NCI-H524 (cell line): ENCODE measurements at regions not wholly inside any gene's neighbourhood (a gene's known extent, or its start where the extent isn't known, plus 50 kb on each side); places are given as distances from the start of the nearest gene placed in this dataset.

Experiments used
- DNase-seq, 2 experiments: peaks; one replicate each; lab custom pipeline; 2025; lab: John Stamatoyannopoulos, UW

GRCh38 chr4:177573507-177573906 is 131.3 kb upstream of the AGA start:
- DNase-seq, result no peak

GRCh38 chr4:177574446-177574845 is 132.2 kb upstream of the AGA start:
- no peak for DNase-seq

DNA sequence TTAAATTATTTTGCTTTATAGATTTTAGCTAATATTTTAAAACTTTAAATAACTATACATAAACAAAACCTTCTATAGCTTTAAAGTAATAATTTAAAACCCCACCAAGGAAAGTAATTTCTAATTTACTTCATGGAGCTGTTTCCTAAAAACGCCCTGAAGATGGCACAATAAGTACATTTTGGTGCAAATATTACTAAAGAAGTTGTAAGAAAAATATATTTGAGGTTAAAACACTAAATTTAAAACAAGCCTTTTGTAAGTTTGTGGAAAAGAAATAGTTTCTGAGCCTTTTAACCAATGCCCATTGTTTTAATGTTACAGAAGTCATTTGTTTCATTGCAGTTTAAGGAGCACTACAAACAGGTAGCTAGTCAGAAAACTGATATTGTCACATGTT is 137.4 kb upstream of the AGA start:
- no peak for DNase-seq

DNA sequence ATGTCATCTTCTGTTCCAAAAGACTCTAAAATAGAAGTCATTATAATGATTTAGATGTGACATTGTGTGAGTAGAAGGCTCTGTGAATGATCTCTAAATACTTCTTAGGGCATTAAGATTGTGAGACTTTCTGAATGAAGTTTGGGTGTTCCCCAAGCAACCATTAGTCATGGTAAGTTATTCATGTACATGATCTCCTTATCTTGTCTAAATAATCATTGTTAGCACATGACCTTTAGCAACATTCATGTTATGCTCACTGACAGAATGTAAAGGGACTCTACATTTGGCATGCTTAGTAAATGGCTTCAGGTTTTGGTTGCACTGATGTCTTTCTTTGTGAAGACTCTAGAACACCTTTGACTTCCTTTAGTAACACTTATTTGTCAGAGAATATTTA is 140.8 kb upstream of the AGA start:
- DNase-seq, result no peak

- DNase-seq, result no peak
Observed at GRCh38 chr4:177587989-177588388, 145.8 kb upstream of the AGA start.

GRCh38 chr4:177595386-177595785 is 153.1 kb upstream of the AGA start:
- no peak for DNase-seq

GRCh38 chr4:177596035-177596434 is 153.8 kb upstream of the AGA start:
- DNase-seq, result no peak

DNA sequence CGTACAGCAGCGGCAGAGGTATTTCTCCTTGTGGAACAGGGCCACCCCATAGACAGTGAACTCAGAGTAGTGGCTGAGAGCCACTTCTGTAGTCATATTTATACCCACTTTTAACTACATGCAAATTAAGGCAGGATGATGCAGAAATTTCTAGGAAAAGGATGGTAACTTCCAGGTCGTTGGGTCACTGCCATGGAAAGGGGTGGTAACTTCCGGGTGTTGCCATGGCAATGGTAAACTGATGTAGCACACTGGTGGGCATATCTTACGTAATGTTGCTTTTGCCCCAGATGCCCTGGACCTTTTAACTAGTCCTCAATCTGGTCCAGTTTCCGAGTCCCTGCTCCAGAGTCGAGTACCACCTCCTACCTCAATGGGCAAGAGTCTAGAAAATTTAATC is 154.8 kb upstream of the AGA start:
- no peak for DNase-seq

DNA sequence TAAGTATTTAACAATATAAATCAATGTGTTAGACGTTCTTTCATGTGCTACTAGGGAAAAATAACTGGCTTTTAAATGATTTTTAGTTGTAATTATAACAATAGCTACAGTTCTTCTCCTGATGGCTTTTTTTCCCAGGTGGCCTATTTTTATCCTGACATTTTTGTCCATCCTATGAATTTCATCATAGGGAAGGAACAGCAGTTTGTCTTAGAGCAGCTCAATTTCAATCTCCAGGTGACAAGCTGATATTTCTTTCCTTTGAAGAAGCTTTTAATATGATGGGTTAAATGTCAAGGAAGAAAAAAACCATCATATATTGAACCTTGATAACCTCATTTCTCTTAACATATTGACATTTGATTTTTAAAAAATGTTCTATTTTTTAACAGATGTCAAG is 163.0 kb upstream of the AGA start:
- no peak for DNase-seq

GRCh38 chr4:177607111-177607573 is 164.9 kb upstream of the AGA start:
- no peak for DNase-seq

GRCh38 chr4:177611974-177612664 is 169.9 kb upstream of the AGA start:
- no peak for DNase-seq

DNA sequence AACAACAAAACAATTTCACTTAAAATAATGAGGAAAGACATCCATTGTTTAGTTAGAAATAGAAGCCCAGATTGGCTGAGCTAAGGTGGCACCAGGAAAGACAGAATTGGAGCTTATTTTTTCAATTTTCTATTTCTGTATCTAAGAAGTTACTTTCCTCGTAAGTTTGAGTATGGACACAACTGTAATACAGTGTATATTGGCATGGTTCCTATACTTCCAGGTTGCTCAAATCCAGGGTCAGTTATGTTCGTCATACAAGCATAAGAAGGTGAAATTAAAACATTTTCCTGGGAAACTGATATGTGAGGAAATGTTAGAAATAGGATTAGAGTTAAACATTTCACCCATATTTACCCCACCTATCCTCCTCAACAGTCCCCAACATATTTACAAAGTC is 170.4 kb upstream of the AGA start:
- DNase-seq, result no peak

DNA sequence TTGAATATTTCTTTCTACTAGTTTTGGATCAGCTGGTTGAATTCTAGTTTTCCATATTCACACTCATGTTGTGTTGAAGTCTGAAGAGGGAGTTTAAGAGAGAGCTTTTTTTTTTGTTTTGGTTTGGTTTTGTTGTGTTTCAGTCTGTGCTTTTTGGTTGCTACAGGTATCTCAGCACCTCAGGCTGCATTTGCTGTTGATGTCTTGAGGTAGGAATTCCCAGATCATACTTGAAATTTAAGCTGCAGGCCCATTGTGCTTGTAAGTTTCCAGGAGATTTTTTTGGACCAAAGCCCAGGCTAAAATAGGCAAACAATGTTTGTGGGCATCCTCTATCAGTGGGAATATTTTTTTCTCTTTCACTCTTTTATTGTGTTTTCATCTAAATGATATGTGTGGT is 190.2 kb upstream of the AGA start:
- DNase-seq, result no peak

GRCh38 chr4:177638871-177639270 is 196.6 kb upstream of the AGA start:
- no peak for DNase-seq

- no peak for DNase-seq
Observed at GRCh38 chr4:177640864-177641263, 198.6 kb upstream of the AGA start.

DNA sequence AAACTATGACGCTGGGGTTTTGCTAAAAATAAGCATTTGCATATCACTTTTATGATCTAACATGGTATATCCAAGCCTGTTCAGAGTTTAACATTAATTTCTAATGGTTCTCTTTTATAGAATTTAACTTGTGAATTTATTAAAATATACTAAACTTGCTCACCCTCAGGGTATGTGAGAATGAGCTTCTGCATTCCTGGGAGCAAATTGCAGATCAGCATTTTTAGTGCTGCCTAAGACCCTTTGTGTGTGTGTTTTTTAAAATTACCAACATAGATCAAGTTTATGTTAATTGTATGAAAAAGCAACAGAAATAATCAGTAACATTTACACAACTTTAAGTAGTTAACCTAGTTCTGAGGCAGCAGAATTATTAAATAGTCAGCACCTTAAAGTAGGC is 218.0 kb upstream of the AGA start:
- DNase-seq, result no peak

DNA sequence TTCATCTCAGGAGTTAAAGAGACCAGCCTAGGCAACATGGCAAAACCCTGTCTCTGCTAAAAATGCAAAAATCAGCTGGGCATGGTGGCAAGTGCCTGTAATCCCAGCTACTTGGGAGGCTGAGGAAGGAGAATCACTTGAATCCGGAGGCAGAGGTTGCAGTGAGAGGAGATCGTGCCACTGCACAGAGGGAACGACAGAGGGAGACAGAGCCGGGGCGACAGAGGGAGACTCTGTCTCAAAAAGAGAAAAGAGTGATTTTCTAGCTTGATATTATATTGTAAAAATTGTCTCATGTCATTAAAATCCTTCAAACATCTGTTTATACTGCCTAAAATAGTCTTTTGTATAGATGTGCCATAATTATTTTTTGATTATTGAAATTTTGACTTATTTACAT is 225.4 kb upstream of the AGA start:
- DNase-seq, result peak in 1 of 2 experiments; percentile 16

GRCh38 chr4:177671387-177671786 is 229.2 kb upstream of the AGA start:
- DNase-seq, result no peak

DNA sequence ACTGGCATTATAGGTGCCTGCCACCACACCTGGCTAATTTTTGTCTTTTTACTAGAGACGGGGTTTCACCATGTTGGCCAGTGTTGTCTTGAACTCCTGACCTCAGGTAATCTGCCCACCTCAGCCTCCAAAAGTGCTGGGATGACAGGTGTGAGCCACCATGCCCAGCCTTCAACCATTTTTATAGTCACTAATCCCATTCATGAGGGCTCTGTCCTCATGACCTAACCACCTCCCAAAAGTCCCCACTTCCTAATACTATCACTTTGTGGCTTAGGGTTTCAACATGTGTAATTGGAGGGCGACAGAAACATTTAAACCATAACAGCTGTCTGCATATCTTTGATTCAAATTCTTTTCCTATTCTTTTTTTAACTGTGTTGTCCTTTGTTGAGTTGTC is 229.6 kb upstream of the AGA start:
- no peak for DNase-seq

- peak in 1 of 2 experiments; percentile 1 for DNase-seq
Observed at GRCh38 chr4:177673985-177674489, 231.8 kb upstream of the AGA start.

GRCh38 chr4:177680308-177680707 is 238.1 kb upstream of the AGA start:
- no peak for DNase-seq

- DNase-seq, result no peak
Observed at GRCh38 chr4:177681902-177682301, 239.7 kb upstream of the AGA start.

DNA sequence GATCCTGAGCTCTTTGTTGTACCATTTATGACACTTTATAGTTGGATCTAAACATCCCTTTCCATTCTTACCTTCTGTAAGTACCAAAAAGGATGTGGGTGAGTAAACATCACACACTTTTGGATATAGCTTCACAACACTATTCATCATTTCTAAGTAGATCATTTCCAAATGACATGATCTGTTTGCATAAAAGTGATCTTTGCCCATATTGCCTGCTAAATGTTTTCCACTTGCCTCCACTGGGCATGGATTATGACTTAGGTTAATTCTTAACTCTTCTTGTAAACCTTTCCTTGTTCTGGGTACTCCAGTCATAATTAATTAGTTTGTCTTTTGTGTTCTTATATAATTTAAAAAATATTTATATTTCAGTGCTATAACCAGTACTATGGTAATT is 244.9 kb upstream of the AGA start:
- no peak for DNase-seq

GRCh38 chr4:177692907-177693306 is 250.7 kb upstream of the AGA start:
- no peak for DNase-seq
